M059J (cell line): ENCODE measurements at regions not wholly inside any gene's neighbourhood (a gene's known extent, or its start where the extent isn't known, plus 50 kb on each side); places are given as distances from the start of the nearest gene placed in this dataset.
A peak's percentile ranks its signal among the peaks of the same experiment; 100 is the strongest.

Experiments
- DNase-seq: peaks from one replicate; pipeline ENCODE4 v3.0.0-alpha.2; 2012; ENCODE audit warnings: low read depth

- no peak for DNase-seq
These were observed 344.9 kb downstream of the EFNA5 start for GRCh38 chr5:107325866-107326265.

GRCh38 chr5:107324809-107325208 lies 345.9 kb downstream of the EFNA5 start:
- DNase-seq: no peak

GRCh38 chr5:107324071-107324470 lies 346.7 kb downstream of the EFNA5 start:
- DNase-seq: no peak

GRCh38 chr5:107323536-107323935 lies 347.2 kb downstream of the EFNA5 start:
- DNase-seq: no peak

GRCh38 chr5:107322936-107323335 lies 347.8 kb downstream of the EFNA5 start:
- DNase-seq: no peak

GRCh38 chr5:107321906-107322305 lies 348.8 kb downstream of the EFNA5 start:
- no peak for DNase-seq

- DNase-seq: no peak
These were observed 349.9 kb downstream of the EFNA5 start for GRCh38 chr5:107320846-107321245.

- no peak for DNase-seq
These were observed 350.4 kb downstream of the EFNA5 start for GRCh38 chr5:107320376-107320775.

GRCh38 chr5:107319901-107320300 lies 350.8 kb downstream of the EFNA5 start:
- no peak for DNase-seq

GRCh38 chr5:107314330-107314729 lies 356.4 kb downstream of the EFNA5 start:
- no peak for DNase-seq

GRCh38 chr5:107313921-107314320 lies 356.8 kb downstream of the EFNA5 start:
- DNase-seq: no peak

- DNase-seq: no peak
These were observed 357.6 kb downstream of the EFNA5 start for GRCh38 chr5:107313098-107313497.

- DNase-seq: no peak
These were observed 360.6 kb downstream of the EFNA5 start for GRCh38 chr5:107310181-107310580.

GRCh38 chr5:107306594-107306993 lies 364.1 kb downstream of the EFNA5 start:
- DNase-seq: peak; percentile 2

GRCh38 chr5:107306002-107306401 lies 364.7 kb downstream of the EFNA5 start:
- no peak for DNase-seq

- DNase-seq: no peak
These were observed 366.1 kb downstream of the EFNA5 start for GRCh38 chr5:107304684-107305083.

GRCh38 chr5:107303171-107303968 lies 367.4 kb downstream of the EFNA5 start:
- no peak for DNase-seq

- DNase-seq: no peak
These were observed 368.3 kb downstream of the EFNA5 start for GRCh38 chr5:107302441-107302840.

GRCh38 chr5:107301999-107302398 lies 368.7 kb downstream of the EFNA5 start:
- DNase-seq: no peak

GRCh38 chr5:107300721-107301327 lies 369.9 kb downstream of the EFNA5 start:
- DNase-seq: no peak

- DNase-seq: no peak
These were observed 374.2 kb downstream of the EFNA5 start for GRCh38 chr5:107296572-107296971.

GRCh38 chr5:107295914-107296313 lies 374.8 kb downstream of the EFNA5 start:
- no peak for DNase-seq

- no peak for DNase-seq
These were observed 376.1 kb downstream of the EFNA5 start for GRCh38 chr5:107294669-107295068.

- DNase-seq: no peak
These were observed 376.6 kb downstream of the EFNA5 start for GRCh38 chr5:107294211-107294550.
